IMR-90 (cell line): ENCODE measurements at regions not wholly inside any gene's neighbourhood (a gene's known extent, or its start where the extent isn't known, plus 50 kb on each side); places are given as distances from the start of the nearest gene placed in this dataset.

ENCODE experiments used
- ATAC-seq: fragments of 200-7000 bp; cut with Tn5 transposase; 2 replicates; pipeline ENCODE4 v1.9.1; 2020; ENCODE audit warnings: low read depth, mild to moderate bottlenecking, moderate library complexity
- BruUV-seq: library from RNA; stranded (reverse); fragments of 400-500 nt; replicated peaks from 2 replicates; lab custom pipeline; 2021; lab: Mats Ljungman, UMichigan
- CTCF ChIA-PET: fragments of 300-600 bp; formaldehyde crosslinking; extraction: SDS; loops from one replicate; lab custom pipeline; 2021; ENCODE audit warnings: antibody characterized with exemption; lab: Yijun Ruan, JAX
- POLR2A ChIA-PET: fragments of 300-600 bp; sonication (Branson Sonifier 250); formaldehyde crosslinking; loops from one replicate; lab custom pipeline; 2022; ENCODE audit warnings: antibody characterized with exemption; ENCODE audit not compliant: unreplicated experiment; lab: Charles Lee
- DNase-seq: peaks from one replicate; pipeline ENCODE4 v3.0.0; 2013
- H2AFZ ChIP-seq: replicated peaks from 2 replicates; pipeline ENCODE3; 2013; ENCODE audit warnings: low read length, mild to moderate bottlenecking; ENCODE audit not compliant: poor library complexity
- H2AK5ac ChIP-seq: 2 replicates; pipeline ENCODE4 v1.6.1; 2013; ENCODE audit warnings: low read depth, low read length, inconsistent platforms
- H2AK9ac ChIP-seq: replicated peaks from 2 replicates; pipeline ENCODE3; 2013; ENCODE audit warnings: mild to moderate bottlenecking, low read depth, low read length, moderate library complexity; ENCODE audit not compliant: poor library complexity
- H2BK120ac ChIP-seq: 2 replicates; pipeline ENCODE4 v1.6.1; 2013; ENCODE audit warnings: low read depth, low read length, inconsistent platforms
- H2BK15ac ChIP-seq: 3 replicates; pipeline ENCODE4 v1.6.1; 2013; ENCODE audit warnings: low read depth, low read length, inconsistent platforms
- H2BK20ac ChIP-seq: 2 replicates; pipeline ENCODE4 v1.6.1; 2013; ENCODE audit warnings: low read depth, mild to moderate bottlenecking, inconsistent platforms, low read length, moderate library complexity
- H2BK5ac ChIP-seq: 2 replicates; pipeline ENCODE4 v1.6.1; 2013; ENCODE audit warnings: mild to moderate bottlenecking, low read depth, low read length, inconsistent platforms; ENCODE audit not compliant: poor library complexity, severe bottlenecking
- H3K14ac ChIP-seq: replicated peaks from 2 replicates; pipeline ENCODE4 v1.6.1; 2013; ENCODE audit warnings: low read depth, low read length, inconsistent platforms
- H3K18ac ChIP-seq: 2 replicates; pipeline ENCODE4 v1.6.1; 2013; ENCODE audit warnings: low read depth, low read length, control low read depth
- H3K23ac ChIP-seq: 2 replicates; pipeline ENCODE4 v1.6.1; 2013; ENCODE audit warnings: low read depth, low read length, inconsistent platforms
- H3K27ac ChIP-seq: 2 replicates; pipeline ENCODE4 v1.5.1; 2013; ENCODE audit warnings: mild to moderate bottlenecking, control low read depth, low read length; ENCODE audit not compliant: insufficient read depth
- H3K27me3 ChIP-seq: 2 replicates; pipeline ENCODE4 v1.6.1; 2013; ENCODE audit warnings: low read length; ENCODE audit not compliant: control insufficient read depth, insufficient read depth
- H3K36me3 ChIP-seq: 2 replicates; pipeline ENCODE4 v1.6.1; 2013; ENCODE audit warnings: low read length, mixed read lengths; ENCODE audit not compliant: control insufficient read depth, insufficient read depth
- H3K4ac ChIP-seq: 2 replicates; pipeline ENCODE4 v1.6.1; 2013; ENCODE audit warnings: low read depth, low read length, inconsistent platforms
- H3K4me1 ChIP-seq: 2 replicates; pipeline ENCODE4 v1.6.1; 2013; ENCODE audit warnings: low read length, mixed read lengths; ENCODE audit not compliant: control insufficient read depth, insufficient read depth
- H3K4me2 ChIP-seq: 2 replicates; pipeline ENCODE4 v1.6.1; 2013; ENCODE audit warnings: low read depth, mild to moderate bottlenecking, control low read depth, low read length, moderate library complexity
- H3K4me3 ChIP-seq: 2 replicates; pipeline ENCODE4 v1.5.1; 2013; ENCODE audit warnings: low read depth, mild to moderate bottlenecking, control low read depth, low read length, moderate library complexity; ENCODE audit not compliant: insufficient read depth
- H3K56ac ChIP-seq: 2 replicates; pipeline ENCODE4 v1.6.1; 2013; ENCODE audit warnings: low read length, inconsistent platforms; ENCODE audit not compliant: insufficient read depth; ENCODE audit errors: extremely low read depth
- H3K79me1 ChIP-seq, 2 experiments: 2 replicates each; pipeline ENCODE4 v1.6.1; 2013; ENCODE audit warnings: low read length in 2 of 2, inconsistent platforms in 1 of 2, low read depth in 1 of 2
- H3K9ac ChIP-seq: 2 replicates; pipeline ENCODE4 v1.6.1; 2013; ENCODE audit warnings: low read depth, low read length, control low read depth
- H3K9me1 ChIP-seq: 2 replicates; pipeline ENCODE4 v1.6.1; 2013; ENCODE audit warnings: low read length, inconsistent platforms; ENCODE audit not compliant: insufficient read depth
- H3K9me3 ChIP-seq: 2 replicates; pipeline ENCODE4 v1.6.1; 2013; ENCODE audit warnings: low read length; ENCODE audit not compliant: control insufficient read depth, insufficient read depth
- H4K20me1 ChIP-seq: 2 replicates; pipeline ENCODE4 v1.6.1; 2013; ENCODE audit warnings: low read length, inconsistent platforms; ENCODE audit not compliant: insufficient read depth
- H4K5ac ChIP-seq: 2 replicates; pipeline ENCODE4 v1.6.1; 2013; ENCODE audit warnings: mild to moderate bottlenecking, low read depth, low read length, control low read depth
- H4K8ac ChIP-seq, 2 experiments: 2 replicates each; pipeline ENCODE4 v1.6.1; 2013; ENCODE audit warnings: low read depth in 2 of 2, low read length in 2 of 2, control low read depth in 1 of 2, inconsistent platforms in 1 of 2
- H4K91ac ChIP-seq: 2 replicates; pipeline ENCODE4 v1.6.1; 2013; ENCODE audit warnings: low read depth, low read length, inconsistent platforms; ENCODE audit not compliant: insufficient read depth
- BHLHE40 ChIP-seq: fragments of 150-350 bp; IDR thresholded peaks from 2 replicates; pipeline ENCODE4 v1.6.1; 2016; ENCODE audit warnings: mild to moderate bottlenecking, low read depth, low read length
- CTCF ChIP-seq: conservative IDR thresholded peaks from 2 replicates; pipeline ENCODE4 v1.5.1; 2012; ENCODE audit warnings: mild to moderate bottlenecking, low read depth, low read length, improper control_type of control experiment
- MAFK ChIP-seq: IDR thresholded peaks from 2 replicates; pipeline ENCODE4 v1.6.1; 2012; ENCODE audit warnings: low read depth, low read length, improper control_type of control experiment
- MAZ ChIP-seq: IDR thresholded peaks from 2 replicates; pipeline ENCODE4 v1.6.1; 2012; ENCODE audit warnings: low read depth, mild to moderate bottlenecking, low read length, improper control_type of control experiment, moderate library complexity, borderline replicate concordance
- POLR2A ChIP-seq: IDR thresholded peaks from 2 replicates; pipeline ENCODE4 v1.6.1; 2012; ENCODE audit warnings: mild to moderate bottlenecking, low read depth, low read length
- RAD21 ChIP-seq: IDR thresholded peaks from 2 replicates; pipeline ENCODE4 v1.6.1; 2012; ENCODE audit warnings: low read length, improper control_type of control experiment
- RFX5 ChIP-seq: IDR thresholded peaks from 2 replicates; pipeline ENCODE4 v1.8.0; 2012; ENCODE audit warnings: low read depth, mild to moderate bottlenecking, low read length, moderate library complexity
- USF2 ChIP-seq: fragments of 150-350 bp; IDR thresholded peaks from 2 replicates; pipeline ENCODE4 v1.6.1; 2017; ENCODE audit warnings: mild to moderate bottlenecking, antibody characterized with exemption, low read length, low read depth
- WGBS, 2 experiments: methylation state at CpG; one replicate each; pipeline versions ENCODE4 v1.1.5 to v1.1.7; 2013; ENCODE audit warnings: missing lambda C conversion rate in 2 of 2; ENCODE audit not compliant: insufficient read length in 1 of 2; ENCODE audit errors: extremely low coverage in 2 of 2; 5-methylcytosine and 5-hydroxymethylcytosine counted together
- dilution Hi-C: fragments of 300-500 bp; cut with HindIII; formaldehyde crosslinking; loops from one replicate; pipeline ENCODE4 v1.14.3; 2018; ENCODE audit warnings: low sequenced_read_pairs; ENCODE audit not compliant: unreplicated experiment
- in situ Hi-C: fragments of 300-500 bp; cut with MboI; formaldehyde crosslinking; loops from 3 replicates; pipeline ENCODE4 v1.14.3; 2019; ENCODE audit warnings: low sequenced_read_pairs, inconsistent platforms, mixed read lengths
- intact Hi-C: fragments of 100-400 bp; cut with micrococcal nuclease; formaldehyde crosslinking; loops from 2 replicates; pipeline ENCODE4 v1.10.0; 2022

- no TSS peak for BruUV-seq
- Histone ChIP-seq H3K14ac (no peak overlapping the region), H2AFZ (no peak overlapping the region), H3K79me1 (no peaks in the 10 kb centered on the region), H3K23ac (no peak overlapping the region), H3K4me3 (no peak overlapping the region), H2BK120ac (no peak overlapping the region), H3K18ac (no peak overlapping the region), H4K8ac (no peak overlapping the region), H3K4ac (no peak overlapping the region), H3K27ac (no peak overlapping the region), H3K56ac (no peak overlapping the region), H2BK20ac (no peak overlapping the region), H3K27me3 (no peaks in the 10 kb centered on the region), H3K36me3 (no peaks in the 10 kb centered on the region), H3K9me1 (no peaks in the 10 kb centered on the region), H3K4me2 (no peak overlapping the region), H2BK5ac (no peak overlapping the region), H4K5ac (no peak overlapping the region), H3K4me1 (no peaks in the 10 kb centered on the region), H3K9ac (no peak overlapping the region), H2AK9ac (no peak overlapping the region), H4K20me1 (no peaks in the 10 kb centered on the region), H4K91ac (no peak overlapping the region), H2AK5ac (no peak overlapping the region), H3K9me3 (peaks cover 20% of the 10 kb centered on the region), H2BK15ac (no peak overlapping the region)
- 47% methylated on average over 3 of the region's 5 CpGs; no CpG with 5 or more reads in 1 of the 2 experiments for WGBS, 2 experiments
- DNase-seq (no peak), ATAC-seq (no peak)
- ChIA-PET CTCF (no interaction called here), POLR2A (no interaction called here)
- in situ Hi-C loops, result no loop called here
- TF ChIP-seq RFX5 (no peak), USF2 (no peak), MAZ (no peak), BHLHE40 (no peak), CTCF (no peak), RAD21 (no peak), POLR2A (no peak), MAFK (no peak)
- intact Hi-C loops, result no loop called here
- dilution Hi-C loops, result no loop called here
Observed at GRCh38 chr5:4662756-4663155, 477.4 kb upstream of the ADAMTS16 start.
